ENCODE measurements at regions not wholly inside any gene's neighbourhood (a gene's known extent, or its start where the extent isn't known, plus 50 kb on each side); places are given as distances from the start of the nearest gene placed in this dataset.

- no peak overlapping the region for H3K4me3 ChIP-seq (ENCODE audit: low read length in 3 of 3)
- H3K36me3 ChIP-seq (ENCODE audit: control insufficient read depth in 3 of 3, insufficient read depth in 3 of 3, low read length in 3 of 3), result no peaks in the 10 kb centered on the region
- no peaks in the 10 kb centered on the region for H3K4me1 ChIP-seq (ENCODE audit: control insufficient read depth in 3 of 3, insufficient read depth in 3 of 3, low read length in 3 of 3)
- H3K9me3 ChIP-seq (ENCODE audit: control insufficient read depth in 3 of 3, low read length in 3 of 3), result no peaks in the 10 kb centered on the region
- H3K27ac ChIP-seq (ENCODE audit: low read depth, low read length), result no peak overlapping the region
- H3K9ac ChIP-seq (ENCODE audit: low read depth in 1 of 3, low read length in 3 of 3), result no peak overlapping the region
- H3K27me3 ChIP-seq (ENCODE audit: control insufficient read depth in 3 of 3, insufficient read depth in 3 of 3, low read length in 3 of 3), result no peaks in the 10 kb centered on the region
Measured at GRCh38 chr2:12059616-12060441, 313.4 kb downstream of the LPIN1 start.

GRCh38 chr2:12060886-12061285 is 314.5 kb downstream of the LPIN1 start:
- H3K4me1 ChIP-seq (ENCODE audit: control insufficient read depth in 3 of 3, insufficient read depth in 3 of 3, low read length in 3 of 3), result no peaks in the 10 kb centered on the region
- no peaks in the 10 kb centered on the region for H3K9me3 ChIP-seq (ENCODE audit: control insufficient read depth in 3 of 3, low read length in 3 of 3)
- H3K27me3 ChIP-seq (ENCODE audit: control insufficient read depth in 3 of 3, insufficient read depth in 3 of 3, low read length in 3 of 3), result no peaks in the 10 kb centered on the region
- no peak overlapping the region for H3K9ac ChIP-seq (ENCODE audit: low read depth in 1 of 3, low read length in 3 of 3)
- no peak overlapping the region for H3K27ac ChIP-seq (ENCODE audit: low read depth, low read length)
- H3K36me3 ChIP-seq (ENCODE audit: control insufficient read depth in 3 of 3, insufficient read depth in 3 of 3, low read length in 3 of 3), result no peaks in the 10 kb centered on the region
- H3K4me3 ChIP-seq (ENCODE audit: low read length in 3 of 3), result no peak overlapping the region

GRCh38 chr2:12061286-12062052 is 315.0 kb downstream of the LPIN1 start:
- H3K27ac ChIP-seq (ENCODE audit: low read depth, low read length), result no peak overlapping the region
- no peaks in the 10 kb centered on the region for H3K36me3 ChIP-seq (ENCODE audit: control insufficient read depth in 3 of 3, insufficient read depth in 3 of 3, low read length in 3 of 3)
- no peaks in the 10 kb centered on the region for H3K27me3 ChIP-seq (ENCODE audit: control insufficient read depth in 3 of 3, insufficient read depth in 3 of 3, low read length in 3 of 3)
- no peaks in the 10 kb centered on the region for H3K4me1 ChIP-seq (ENCODE audit: control insufficient read depth in 3 of 3, insufficient read depth in 3 of 3, low read length in 3 of 3)
- H3K4me3 ChIP-seq (ENCODE audit: low read length in 3 of 3), result no peak overlapping the region
- H3K9me3 ChIP-seq (ENCODE audit: control insufficient read depth in 3 of 3, low read length in 3 of 3), result no peaks in the 10 kb centered on the region
- no peak overlapping the region for H3K9ac ChIP-seq (ENCODE audit: low read depth in 1 of 3, low read length in 3 of 3)

- Histone ChIP-seq H3K4me3 (ENCODE audit: low read length in 3 of 3) (no peak overlapping the region), H3K9me3 (ENCODE audit: control insufficient read depth in 3 of 3, low read length in 3 of 3) (no peaks in the 10 kb centered on the region), H3K36me3 (ENCODE audit: control insufficient read depth in 3 of 3, insufficient read depth in 3 of 3, low read length in 3 of 3) (no peaks in the 10 kb centered on the region), H3K27ac (ENCODE audit: low read depth, low read length) (no peak overlapping the region), H3K9ac (ENCODE audit: low read depth in 1 of 3, low read length in 3 of 3) (no peak overlapping the region), H3K4me1 (ENCODE audit: control insufficient read depth in 3 of 3, insufficient read depth in 3 of 3, low read length in 3 of 3) (no peaks in the 10 kb centered on the region), H3K27me3 (ENCODE audit: control insufficient read depth in 3 of 3, insufficient read depth in 3 of 3, low read length in 3 of 3) (no peaks in the 10 kb centered on the region)
Measured at GRCh38 chr2:12062053-12062395, 315.6 kb downstream of the LPIN1 start.

- Histone ChIP-seq H3K4me3 (ENCODE audit: low read length in 3 of 3) (no peak overlapping the region), H3K4me1 (ENCODE audit: control insufficient read depth in 3 of 3, insufficient read depth in 3 of 3, low read length in 3 of 3) (no peaks in the 10 kb centered on the region), H3K27me3 (ENCODE audit: control insufficient read depth in 3 of 3, insufficient read depth in 3 of 3, low read length in 3 of 3) (no peaks in the 10 kb centered on the region), H3K36me3 (ENCODE audit: control insufficient read depth in 3 of 3, insufficient read depth in 3 of 3, low read length in 3 of 3) (no peaks in the 10 kb centered on the region), H3K9ac (ENCODE audit: low read depth in 1 of 3, low read length in 3 of 3) (no peak overlapping the region), H3K27ac (ENCODE audit: low read depth, low read length) (no peak overlapping the region), H3K9me3 (ENCODE audit: control insufficient read depth in 3 of 3, low read length in 3 of 3) (no peaks in the 10 kb centered on the region)
Measured at GRCh38 chr2:12063210-12063609, 316.8 kb downstream of the LPIN1 start.

DNA sequence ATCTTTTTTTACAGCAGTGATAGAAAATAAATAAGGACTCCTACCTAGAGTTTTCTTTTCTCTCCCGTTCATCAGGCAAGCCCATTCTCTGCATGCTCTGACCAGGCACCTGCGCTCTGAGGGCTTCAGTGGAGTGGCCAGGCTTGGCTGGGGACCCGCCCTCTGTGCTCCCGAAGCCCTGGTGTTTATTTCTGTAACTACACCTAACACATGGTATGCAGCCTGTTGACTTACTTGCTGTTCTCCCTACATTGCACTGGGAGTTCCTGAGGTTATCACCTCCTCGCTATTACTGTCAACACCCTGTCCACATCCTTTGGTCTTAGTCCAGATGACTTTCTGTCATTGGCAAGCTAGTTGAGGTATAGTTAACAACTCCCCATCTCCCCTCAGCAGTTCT is 317.7 kb downstream of the LPIN1 start:
- no peaks in the 10 kb centered on the region for H3K36me3 ChIP-seq (ENCODE audit: control insufficient read depth in 3 of 3, insufficient read depth in 3 of 3, low read length in 3 of 3)
- no peak overlapping the region for H3K27ac ChIP-seq (ENCODE audit: low read depth, low read length)
- H3K4me3 ChIP-seq (ENCODE audit: low read length in 3 of 3), result no peak overlapping the region
- H3K9ac ChIP-seq (ENCODE audit: low read depth in 1 of 3, low read length in 3 of 3), result no peak overlapping the region
- no peaks in the 10 kb centered on the region for H3K4me1 ChIP-seq (ENCODE audit: control insufficient read depth in 3 of 3, insufficient read depth in 3 of 3, low read length in 3 of 3)
- no peaks in the 10 kb centered on the region for H3K9me3 ChIP-seq (ENCODE audit: control insufficient read depth in 3 of 3, low read length in 3 of 3)
- H3K27me3 ChIP-seq (ENCODE audit: control insufficient read depth in 3 of 3, insufficient read depth in 3 of 3, low read length in 3 of 3), result no peaks in the 10 kb centered on the region

GRCh38 chr2:12066116-12066515 is 319.7 kb downstream of the LPIN1 start:
- H3K4me3 ChIP-seq (ENCODE audit: low read length in 3 of 3), result no peak overlapping the region
- no peak overlapping the region for H3K9ac ChIP-seq (ENCODE audit: low read depth in 1 of 3, low read length in 3 of 3)
- no peaks in the 10 kb centered on the region for H3K9me3 ChIP-seq (ENCODE audit: control insufficient read depth in 3 of 3, low read length in 3 of 3)
- peaks cover 0 to 2% (median 0%) of the 10 kb centered on the region in 3 donors for H3K27me3 ChIP-seq (ENCODE audit: control insufficient read depth in 3 of 3, insufficient read depth in 3 of 3, low read length in 3 of 3)
- H3K27ac ChIP-seq (ENCODE audit: low read depth, low read length), result no peak overlapping the region
- no peaks in the 10 kb centered on the region for H3K4me1 ChIP-seq (ENCODE audit: control insufficient read depth in 3 of 3, insufficient read depth in 3 of 3, low read length in 3 of 3)
- H3K36me3 ChIP-seq (ENCODE audit: control insufficient read depth in 3 of 3, insufficient read depth in 3 of 3, low read length in 3 of 3), result no peaks in the 10 kb centered on the region

GRCh38 chr2:12066986-12067385 is 320.6 kb downstream of the LPIN1 start:
- Histone ChIP-seq H3K27ac (ENCODE audit: low read depth, low read length) (no peak overlapping the region), H3K9ac (ENCODE audit: low read depth in 1 of 3, low read length in 3 of 3) (no peak overlapping the region), H3K36me3 (ENCODE audit: control insufficient read depth in 3 of 3, insufficient read depth in 3 of 3, low read length in 3 of 3) (no peaks in the 10 kb centered on the region), H3K27me3 (ENCODE audit: control insufficient read depth in 3 of 3, insufficient read depth in 3 of 3, low read length in 3 of 3) (peaks cover 0 to 2% (median 0%) of the 10 kb centered on the region in 3 donors), H3K4me1 (ENCODE audit: control insufficient read depth in 3 of 3, insufficient read depth in 3 of 3, low read length in 3 of 3) (no peaks in the 10 kb centered on the region), H3K9me3 (ENCODE audit: control insufficient read depth in 3 of 3, low read length in 3 of 3) (no peaks in the 10 kb centered on the region), H3K4me3 (ENCODE audit: low read length in 3 of 3) (no peak overlapping the region)

DNA sequence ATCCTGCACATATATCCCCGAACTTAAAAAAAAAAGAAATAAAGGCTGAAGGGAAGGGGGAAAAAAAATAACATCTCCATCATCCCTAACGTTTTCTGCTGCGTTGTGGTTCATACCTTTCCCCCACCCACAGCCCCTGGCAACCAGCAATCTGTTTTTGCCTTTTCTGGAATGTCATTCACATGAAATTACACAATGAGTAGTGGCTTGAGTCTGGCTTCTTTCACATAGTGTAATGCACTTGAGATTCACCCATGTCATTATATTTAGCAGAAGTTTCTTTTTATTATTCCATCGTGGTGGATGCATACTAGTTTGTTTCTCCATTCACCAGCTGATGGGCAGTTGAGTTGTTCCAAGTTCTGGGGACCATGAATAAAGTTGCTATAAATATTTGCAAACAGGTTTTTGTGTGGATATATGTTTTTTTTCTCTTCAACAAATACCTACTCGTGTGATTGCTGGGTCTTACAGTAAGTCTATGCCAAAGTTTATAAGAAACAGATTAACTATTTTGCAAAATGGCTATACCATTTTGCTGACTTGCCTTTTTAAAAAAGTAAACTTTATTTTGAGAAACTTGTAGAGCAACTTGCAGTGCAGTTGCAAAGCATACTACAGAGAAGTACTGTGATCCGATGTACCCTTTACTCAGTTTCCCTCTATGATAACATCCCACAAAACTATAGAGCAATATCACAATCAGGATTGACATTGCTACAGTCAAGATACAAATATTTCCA is 322.5 kb downstream of the LPIN1 start:
- H3K9me3 ChIP-seq (ENCODE audit: control insufficient read depth in 3 of 3, low read length in 3 of 3), result no peaks in the 10 kb centered on the region
- peaks cover 0 to 2% (median 0%) of the 10 kb centered on the region in 3 donors for H3K27me3 ChIP-seq (ENCODE audit: control insufficient read depth in 3 of 3, insufficient read depth in 3 of 3, low read length in 3 of 3)
- H3K9ac ChIP-seq (ENCODE audit: low read depth in 1 of 3, low read length in 3 of 3), result no peak overlapping the region
- H3K27ac ChIP-seq (ENCODE audit: low read depth, low read length), result no peak overlapping the region
- no peaks in the 10 kb centered on the region for H3K4me1 ChIP-seq (ENCODE audit: control insufficient read depth in 3 of 3, insufficient read depth in 3 of 3, low read length in 3 of 3)
- no peaks in the 10 kb centered on the region for H3K36me3 ChIP-seq (ENCODE audit: control insufficient read depth in 3 of 3, insufficient read depth in 3 of 3, low read length in 3 of 3)
- H3K4me3 ChIP-seq (ENCODE audit: low read length in 3 of 3), result no peak overlapping the region

DNA sequence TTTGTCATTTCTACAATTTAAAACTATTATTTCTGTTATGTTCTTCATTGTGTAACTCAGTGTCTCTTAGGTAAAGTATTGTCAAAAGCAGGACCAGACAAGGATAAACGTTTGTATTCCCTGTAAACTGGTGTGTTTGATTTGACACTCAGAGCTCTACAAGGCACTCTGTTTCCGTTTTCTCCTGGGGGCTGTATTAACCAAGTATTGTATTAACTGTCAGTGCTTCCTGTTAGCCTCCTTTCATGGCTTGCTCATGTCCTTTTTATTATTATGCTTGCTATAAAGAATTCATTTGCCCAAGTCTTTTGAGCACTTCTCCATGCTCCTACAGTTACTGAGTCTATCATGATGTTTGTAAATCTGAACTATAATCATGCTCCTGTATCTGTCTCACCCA is 323.7 kb downstream of the LPIN1 start:
- H3K27ac ChIP-seq (ENCODE audit: low read depth, low read length), result no peak overlapping the region
- H3K9me3 ChIP-seq (ENCODE audit: control insufficient read depth in 3 of 3, low read length in 3 of 3), result no peaks in the 10 kb centered on the region
- H3K4me3 ChIP-seq (ENCODE audit: low read length in 3 of 3), result no peak overlapping the region
- no peaks in the 10 kb centered on the region for H3K4me1 ChIP-seq (ENCODE audit: control insufficient read depth in 3 of 3, insufficient read depth in 3 of 3, low read length in 3 of 3)
- no peaks in the 10 kb centered on the region for H3K36me3 ChIP-seq (ENCODE audit: control insufficient read depth in 3 of 3, insufficient read depth in 3 of 3, low read length in 3 of 3)
- no peak overlapping the region for H3K9ac ChIP-seq (ENCODE audit: low read depth in 1 of 3, low read length in 3 of 3)
- H3K27me3 ChIP-seq (ENCODE audit: control insufficient read depth in 3 of 3, insufficient read depth in 3 of 3, low read length in 3 of 3), result peaks cover 0 to 2% (median 0%) of the 10 kb centered on the region in 3 donors

Measured in skeletal muscle tissue (tissue), 3 donors.